ENCODE measurements at regions not wholly inside any gene's neighbourhood (a gene's known extent, or its start where the extent isn't known, plus 50 kb on each side); places are given as distances from the start of the nearest gene placed in this dataset.
"Not testable (repeated sequence)": the region's sequence is repeated elsewhere in the genome, so short reads cannot be mapped to it uniquely, and the experiment has no call there.

- DNase-seq (ENCODE audit: low spot score): no peak
These were observed 379.7 kb downstream of the MAT2B start for GRCh38 chr5:163885117-163885516.

- DNase-seq (ENCODE audit: low spot score): no peak
These were observed 382.4 kb downstream of the MAT2B start for GRCh38 chr5:163887854-163888253.

GRCh38 chr5:163888366-163888765 is 382.9 kb downstream of the MAT2B start:
- DNase-seq (ENCODE audit: low spot score): no peak

GRCh38 chr5:163889369-163889768 is 383.9 kb downstream of the MAT2B start:
- DNase-seq (ENCODE audit: low spot score): no peak

GRCh38 chr5:163890261-163890660 is 384.8 kb downstream of the MAT2B start:
- DNase-seq (ENCODE audit: low spot score): no peak

- no peak for DNase-seq (ENCODE audit: low spot score)
These were observed 387.9 kb downstream of the MAT2B start for GRCh38 chr5:163893281-163893680.

- DNase-seq (ENCODE audit: low spot score): no peak
These were observed 389.2 kb downstream of the MAT2B start for GRCh38 chr5:163894645-163895044.

GRCh38 chr5:163898873-163899272 is 393.5 kb downstream of the MAT2B start:
- no peak for DNase-seq (ENCODE audit: low spot score)

- DNase-seq (ENCODE audit: low spot score): not testable (repeated sequence)
These were observed 402.4 kb downstream of the MAT2B start for GRCh38 chr5:163907783-163908182.

- no peak for DNase-seq (ENCODE audit: low spot score)
These were observed 402.8 kb downstream of the MAT2B start for GRCh38 chr5:163908253-163908652.

GRCh38 chr5:163910226-163910625 is 404.8 kb downstream of the MAT2B start:
- DNase-seq (ENCODE audit: low spot score): no peak

GRCh38 chr5:163912046-163912445 is 406.6 kb downstream of the MAT2B start:
- DNase-seq (ENCODE audit: low spot score): no peak

- no peak for DNase-seq (ENCODE audit: low spot score)
These were observed 408.1 kb downstream of the MAT2B start for GRCh38 chr5:163913548-163913947.

- DNase-seq (ENCODE audit: low spot score): no peak
These were observed 409.5 kb downstream of the MAT2B start for GRCh38 chr5:163914910-163915309.

- DNase-seq (ENCODE audit: low spot score): no peak
These were observed 410.1 kb downstream of the MAT2B start for GRCh38 chr5:163915481-163915961.

- no peak for DNase-seq (ENCODE audit: low spot score)
These were observed 411.0 kb downstream of the MAT2B start for GRCh38 chr5:163916376-163916775.

- no peak for DNase-seq (ENCODE audit: low spot score)
These were observed 411.4 kb downstream of the MAT2B start for GRCh38 chr5:163916861-163917260.

GRCh38 chr5:163917747-163918146 is 412.3 kb downstream of the MAT2B start:
- no peak for DNase-seq (ENCODE audit: low spot score)

GRCh38 chr5:163934990-163935389 is 429.6 kb downstream of the MAT2B start:
- DNase-seq (ENCODE audit: low spot score): not testable (repeated sequence)

- no peak for DNase-seq (ENCODE audit: low spot score)
These were observed 433.2 kb downstream of the MAT2B start for GRCh38 chr5:163938595-163938994.

GRCh38 chr5:163941079-163941478 is 435.7 kb downstream of the MAT2B start:
- DNase-seq (ENCODE audit: low spot score): no peak

- DNase-seq (ENCODE audit: low spot score): no peak
These were observed 438.1 kb downstream of the MAT2B start for GRCh38 chr5:163943546-163943945.

GRCh38 chr5:163944738-163945137 is 439.3 kb downstream of the MAT2B start:
- DNase-seq (ENCODE audit: low spot score): no peak

GRCh38 chr5:163947848-163948666 is 442.6 kb downstream of the MAT2B start:
- no peak for DNase-seq (ENCODE audit: low spot score)

Measured in COLO829 (cell line).